Caki2 (cell line): ENCODE measurements at regions not wholly inside any gene's neighbourhood (a gene's known extent, or its start where the extent isn't known, plus 50 kb on each side); places are given as distances from the start of the nearest gene placed in this dataset.
"Not testable (repeated sequence)": the region's sequence is repeated elsewhere in the genome, so short reads cannot be mapped to it uniquely, and the experiment has no call there.

Experiments used
- DNase-seq: peaks from one replicate; pipeline ENCODE4 v3.0.0-alpha.2; 2015; ENCODE audit warnings: low read depth
- in situ Hi-C: cut with HindIII; loops from 2 replicates; pipeline ENCODE4 v1.10.0; 2016; ENCODE audit warnings: low sequenced_read_pairs, low pct_unique_long_range_greater_than_20kb, mixed read lengths

DNA sequence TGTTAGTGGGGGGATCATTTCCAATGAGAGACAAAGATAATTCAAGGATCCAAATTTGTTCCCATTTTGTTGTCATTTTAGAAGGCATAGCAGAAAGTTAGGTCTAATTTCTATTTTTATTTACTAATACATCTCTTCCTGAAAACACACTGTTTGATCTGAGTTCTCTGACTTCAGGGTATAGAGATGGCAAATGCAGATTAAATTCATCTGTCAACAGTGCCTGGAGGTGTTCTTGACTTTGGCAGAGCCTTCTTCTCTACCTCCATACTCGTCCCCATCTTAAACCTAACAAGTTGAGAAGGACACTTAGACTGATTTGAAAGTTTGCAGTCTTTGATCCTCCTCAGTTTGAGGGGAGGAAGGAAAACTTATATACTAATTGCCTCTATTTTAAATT, 308.2 kb downstream of the SOX2 start:
- no peak for DNase-seq
- in situ Hi-C loops: no loop called here

DNA sequence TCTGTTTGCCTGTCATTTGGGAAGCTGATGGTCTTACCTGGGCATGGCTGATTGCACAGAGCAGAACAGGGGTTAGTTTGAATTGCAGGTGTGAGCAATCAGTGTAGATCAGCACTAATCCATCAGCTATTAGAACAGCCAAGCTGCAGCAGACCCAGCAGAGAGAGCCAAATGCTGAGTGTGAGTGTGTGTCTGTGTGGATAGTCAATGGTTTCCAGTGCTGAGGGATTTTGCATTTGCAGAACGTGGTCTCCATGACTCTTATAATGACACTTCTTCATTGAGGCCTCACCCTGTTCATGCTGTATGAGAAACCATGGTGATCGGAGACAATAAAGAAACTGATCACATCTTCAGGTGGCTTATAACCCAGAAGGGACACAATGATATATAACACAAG, 312.1 kb downstream of the SOX2 start:
- in situ Hi-C loops: no loop called here
- DNase-seq: no peak

GRCh38 chr3:182027366-182027765, 315.6 kb downstream of the SOX2 start:
- in situ Hi-C loops: no loop called here
- DNase-seq: peak; percentile 30

- in situ Hi-C loops: no loop called here
- no peak for DNase-seq
These were observed 316.4 kb downstream of the SOX2 start for GRCh38 chr3:182028081-182028480.

DNA sequence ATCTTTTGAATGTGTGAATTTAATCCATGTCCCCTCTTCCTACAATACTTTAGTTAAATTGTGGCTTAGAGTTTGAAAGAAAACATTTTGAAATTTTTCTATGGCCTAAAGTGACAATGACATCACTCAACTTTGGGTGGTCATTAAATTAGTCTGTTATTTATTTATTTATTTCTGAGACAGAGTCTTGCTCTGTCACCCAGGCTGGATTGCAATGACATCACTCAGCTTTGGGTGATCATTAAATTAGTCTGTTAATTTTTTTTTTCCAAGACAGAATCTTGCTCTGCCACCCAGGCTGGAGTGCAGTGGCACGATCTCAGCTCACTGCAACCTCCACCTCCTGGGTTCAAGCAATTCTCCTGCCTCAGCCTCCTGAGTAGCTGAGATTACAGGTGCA, 322.5 kb downstream of the SOX2 start:
- not testable (repeated sequence) for DNase-seq

GRCh38 chr3:182035324-182035723, 323.6 kb downstream of the SOX2 start:
- DNase-seq: no peak
- in situ Hi-C loops: no loop called here

More for the DNA sequence above, 322.5 kb downstream of the SOX2 start:
- in situ Hi-C loops: not testable (repeated sequence)

DNA sequence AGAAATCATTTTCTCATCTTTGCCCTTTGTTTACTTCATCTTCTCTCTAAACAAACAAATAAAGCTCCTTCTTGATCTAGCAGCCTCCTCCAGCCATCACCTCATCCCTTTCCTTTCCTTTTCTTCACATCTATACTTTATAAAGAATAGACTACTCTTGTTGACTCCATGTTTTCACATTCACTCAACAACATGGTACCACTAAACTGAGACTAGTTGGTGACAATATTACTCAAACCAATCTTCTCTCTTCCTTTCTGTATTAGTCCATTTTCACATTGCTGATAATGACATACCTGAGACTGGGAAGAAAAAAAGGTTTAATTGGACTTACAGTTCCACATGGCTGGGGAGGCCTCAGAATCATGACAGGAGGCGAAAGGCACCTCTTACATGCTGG, 324.7 kb downstream of the SOX2 start:
- no peak for DNase-seq
- in situ Hi-C loops: no loop called here

DNA sequence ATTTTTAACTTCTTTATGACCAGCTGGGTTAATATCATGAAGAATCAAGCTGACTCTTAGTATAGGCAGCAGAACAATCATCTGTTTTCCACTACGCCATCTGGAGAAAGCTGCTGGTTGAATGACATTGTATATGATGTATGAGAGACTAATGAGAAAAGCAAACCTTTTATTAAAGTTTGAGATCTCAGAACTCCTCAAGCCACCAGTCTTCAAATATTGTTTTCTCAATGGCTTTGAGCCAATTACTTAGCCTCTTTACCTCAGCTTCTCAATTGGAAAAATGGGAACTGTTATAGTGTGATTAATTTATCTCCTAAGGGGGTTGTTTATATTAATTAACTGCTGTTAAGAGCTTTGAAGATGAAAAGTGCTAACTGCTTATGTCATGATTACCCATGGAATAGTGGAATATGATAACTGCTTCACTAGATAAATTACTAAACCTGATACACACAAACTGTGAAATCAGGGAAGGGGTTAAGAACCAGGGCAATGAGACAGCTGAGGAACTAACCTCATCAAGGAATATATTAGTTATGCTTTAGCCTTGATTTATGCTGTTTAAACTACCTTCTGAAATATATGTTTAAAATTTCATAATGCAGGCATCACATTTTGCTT, 330.1 kb downstream of the SOX2 start:
- in situ Hi-C loops: no loop called here

DNA sequence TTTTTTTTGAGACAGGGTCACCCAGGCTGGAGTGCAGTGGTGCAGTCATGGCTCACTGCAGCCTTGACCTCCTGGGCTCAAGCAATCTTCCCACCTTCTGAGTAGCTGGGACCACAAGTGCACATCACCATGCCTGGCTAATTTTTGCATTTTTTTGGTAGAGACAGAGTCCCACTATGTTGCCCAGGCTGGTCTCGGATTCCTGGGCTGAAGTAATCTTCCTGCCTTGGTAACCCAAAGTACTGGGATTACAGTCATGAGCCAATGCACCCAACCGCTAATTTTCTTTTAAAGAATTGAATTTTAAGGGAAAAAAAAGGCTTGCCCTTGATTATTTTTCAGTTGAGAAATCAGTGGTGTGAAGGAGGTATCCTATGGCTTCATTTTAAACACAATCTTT, 334.0 kb downstream of the SOX2 start:
- in situ Hi-C loops: no loop called here
- no peak for DNase-seq

More for the DNA sequence above, 330.1 kb downstream of the SOX2 start:
- DNase-seq: no peak

GRCh38 chr3:182046166-182046764, 334.5 kb downstream of the SOX2 start:
- in situ Hi-C loops: no loop called here
- DNase-seq: no peak

DNA sequence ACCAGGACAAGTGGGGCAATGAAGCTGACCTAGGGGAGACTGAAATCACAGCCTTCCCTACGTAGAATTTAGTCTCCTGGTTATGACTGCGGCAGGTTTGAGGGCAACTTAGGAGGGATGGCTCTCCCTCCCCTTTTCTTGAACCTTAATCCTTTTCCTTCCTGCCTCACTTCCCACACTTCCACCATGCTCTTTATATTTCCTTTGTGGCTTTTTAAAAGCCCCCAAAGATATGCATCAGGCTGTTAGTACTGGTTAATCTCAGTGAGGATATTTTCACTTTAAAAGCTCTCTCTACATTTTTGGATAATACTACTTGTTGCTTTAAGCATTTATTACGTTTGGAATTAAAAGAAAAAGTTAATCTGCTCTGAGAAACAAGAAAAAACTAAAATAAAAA, 339.2 kb downstream of the SOX2 start:
- no peak for DNase-seq
- in situ Hi-C loops: no loop called here

DNA sequence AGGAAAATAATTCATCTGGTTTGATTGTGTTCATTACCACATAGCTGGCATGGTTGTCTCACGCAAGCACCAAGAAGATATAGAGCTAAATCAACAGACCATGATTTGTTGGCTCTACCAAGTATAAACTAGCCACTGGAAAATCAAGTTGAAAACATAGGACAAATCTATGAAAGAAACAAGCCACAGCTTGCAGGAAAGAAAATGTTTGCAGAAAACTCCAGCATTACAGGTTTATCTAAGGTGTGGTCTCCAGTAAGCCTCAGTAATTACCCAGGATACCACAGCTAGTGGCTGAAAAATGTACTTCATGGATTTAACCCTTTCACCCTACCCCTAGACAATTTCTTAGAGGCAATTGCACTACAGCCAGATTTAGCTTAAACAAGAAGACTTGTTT, 340.6 kb downstream of the SOX2 start:
- no peak for DNase-seq
- in situ Hi-C loops: no loop called here

GRCh38 chr3:182052757-182053156, 341.0 kb downstream of the SOX2 start:
- DNase-seq: no peak
- in situ Hi-C loops: no loop called here

DNA sequence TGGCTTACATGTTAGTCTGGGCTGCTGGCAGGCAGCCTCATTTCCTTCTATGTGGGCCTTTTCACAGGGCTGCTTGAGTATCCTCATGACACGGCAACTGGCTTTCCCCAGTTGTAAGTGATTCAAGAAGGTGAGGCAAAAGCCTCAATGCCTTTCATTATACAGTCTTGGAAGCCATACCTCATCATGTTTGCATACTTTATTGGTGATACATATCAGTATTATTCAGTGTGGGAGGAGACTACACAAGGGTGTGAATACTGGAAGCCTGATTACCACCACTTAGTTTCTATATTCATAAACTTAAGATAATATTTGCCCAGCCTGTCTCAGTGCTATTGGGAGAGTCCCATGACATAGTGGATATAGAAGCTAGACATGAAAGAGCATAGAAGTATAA, 346.8 kb downstream of the SOX2 start:
- in situ Hi-C loops: no loop called here
- DNase-seq: no peak

DNA sequence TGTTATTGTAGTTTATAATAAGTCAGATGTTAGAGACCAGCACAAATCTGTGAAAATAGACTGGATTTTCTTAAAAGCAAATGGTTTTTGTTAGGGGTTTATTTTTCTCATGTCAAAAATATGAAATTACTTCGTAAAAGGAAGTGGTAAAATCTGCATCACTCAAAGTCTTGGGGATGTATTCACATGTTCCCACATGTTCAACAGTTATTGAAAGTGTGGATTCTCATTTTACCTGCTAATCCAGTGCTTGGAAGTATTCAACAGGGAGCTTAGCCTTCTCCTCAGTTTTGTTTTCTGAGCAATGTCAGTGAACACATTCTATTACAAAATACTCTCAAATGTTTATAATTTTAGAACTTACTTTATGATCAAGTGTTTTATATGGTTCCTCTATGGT, 352.0 kb downstream of the SOX2 start:
- in situ Hi-C loops: no loop called here
- no peak for DNase-seq

DNA sequence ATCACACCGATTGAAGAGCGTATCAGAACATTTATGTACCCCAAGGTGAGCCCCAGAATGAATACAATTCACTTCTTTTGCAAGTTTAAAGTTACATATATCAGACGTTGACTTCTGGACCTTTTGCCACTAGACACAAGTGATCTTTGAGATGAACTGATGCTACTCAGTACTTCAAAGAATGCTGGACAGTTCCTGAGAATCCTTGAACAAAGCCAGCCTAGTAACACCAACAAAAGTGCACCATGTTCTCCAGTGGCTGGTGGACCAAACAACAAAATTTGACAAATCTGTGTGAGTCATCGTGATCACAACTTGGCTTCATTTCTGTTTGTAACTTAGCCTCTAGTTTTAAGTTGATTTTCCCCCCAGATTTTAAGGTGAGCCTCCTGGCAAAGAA, 355.7 kb downstream of the SOX2 start:
- no peak for DNase-seq
- in situ Hi-C loops: no loop called here

DNA sequence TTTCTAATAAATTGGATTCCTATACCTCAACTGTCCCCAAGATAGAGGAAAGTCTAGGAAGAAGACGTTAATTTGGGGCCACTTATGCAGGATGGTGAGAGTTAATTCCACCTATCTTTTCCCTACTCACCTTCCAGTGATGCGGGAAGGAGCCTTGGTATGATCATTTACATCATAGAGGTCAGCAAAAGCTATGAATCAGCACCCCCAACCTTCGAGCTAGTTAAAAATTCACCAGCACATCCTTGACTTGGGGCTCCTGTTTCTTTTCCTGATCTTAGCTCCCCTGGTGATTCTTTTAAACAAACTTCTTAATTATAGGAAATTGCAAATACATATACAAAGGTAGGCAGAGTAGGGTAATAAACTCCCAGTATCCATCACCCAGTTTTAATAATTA, 366.6 kb downstream of the SOX2 start:
- peak; percentile 29 for DNase-seq

DNA sequence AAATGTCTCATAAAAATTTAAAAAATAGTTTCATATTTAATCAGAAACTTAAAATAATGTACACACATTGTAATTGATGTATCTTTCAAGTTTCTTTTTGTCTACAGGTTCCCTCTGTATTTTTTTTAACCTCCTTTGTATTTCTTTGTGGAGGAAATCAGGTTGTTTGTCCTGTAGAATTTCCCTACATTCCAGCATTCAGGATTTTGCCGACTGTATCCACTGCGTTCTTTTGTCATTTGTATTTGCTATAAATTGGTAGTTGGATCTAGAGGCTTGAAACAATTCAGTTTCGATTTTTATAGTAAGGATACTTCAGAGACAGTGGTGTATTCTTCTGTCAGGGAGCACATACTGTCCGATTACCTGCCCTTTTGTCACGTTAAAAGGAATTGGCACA, 367.2 kb downstream of the SOX2 start:
- no peak for DNase-seq
- in situ Hi-C loops: no loop called here

More for the DNA sequence above, 366.6 kb downstream of the SOX2 start:
- in situ Hi-C loops: no loop called here

- in situ Hi-C loops: no loop called here
- DNase-seq: no peak
These were observed 369.4 kb downstream of the SOX2 start for GRCh38 chr3:182081096-182081495.

- in situ Hi-C loops: no loop called here
- DNase-seq: no peak
These were observed 371.4 kb downstream of the SOX2 start for GRCh38 chr3:182083112-182083511.
